Lung microvascular endothelial cell (primary cell): ENCODE measurements at regions not wholly inside any gene's neighbourhood (a gene's known extent, or its start where the extent isn't known, plus 50 kb on each side); places are given as distances from the start of the nearest gene placed in this dataset.

Experiments used
- DNase-seq, 2 donors: peaks; one replicate each; pipeline versions ENCODE4 v3.0.0 to v3.0.0-alpha.2; 2010; ENCODE audit warnings: low read depth in 2 of 2

- DNase-seq: no peak
Measured at GRCh38 chr1:71267220-71267619, 186.4 kb upstream of the ZRANB2 start.

DNA sequence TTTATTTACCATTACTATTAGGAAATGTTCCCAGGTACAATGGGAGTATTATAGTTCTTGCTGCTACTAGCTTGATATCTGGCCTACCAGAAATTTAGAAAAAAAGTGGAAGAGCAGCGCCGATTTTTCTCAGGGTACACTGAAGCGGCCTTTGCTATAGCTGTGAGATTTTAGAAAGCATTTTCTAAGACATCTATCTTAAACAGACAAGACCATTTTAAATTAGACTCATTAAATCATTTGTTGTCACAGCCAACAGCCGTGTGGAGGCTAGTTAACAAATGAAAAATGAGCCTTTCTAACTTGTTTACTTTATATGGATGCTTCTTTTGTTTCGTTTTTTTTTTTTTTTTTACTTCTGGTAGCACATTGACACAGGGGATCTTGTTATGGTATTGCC is 183.2 kb upstream of the ZRANB2 start:
- DNase-seq: no peak

DNA sequence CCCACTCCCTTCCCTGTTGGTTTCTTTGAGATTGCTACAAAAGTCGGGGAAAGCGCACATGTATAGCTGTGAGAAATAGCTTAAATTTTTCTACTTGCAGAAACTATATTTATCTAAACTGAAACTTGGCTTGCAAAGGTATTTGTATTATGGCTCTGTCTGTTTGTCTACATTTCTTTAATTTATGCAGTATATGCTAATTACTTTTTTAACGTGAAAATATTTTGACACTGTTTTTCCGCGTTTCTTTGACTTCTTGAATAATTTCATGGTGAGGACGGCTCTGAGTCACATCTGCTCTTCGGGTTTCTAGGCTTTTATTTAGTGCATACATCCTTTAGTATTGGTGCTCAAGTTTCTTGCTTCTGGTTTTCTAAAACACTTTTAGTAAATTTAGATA is 182.1 kb upstream of the ZRANB2 start:
- no peak for DNase-seq

DNA sequence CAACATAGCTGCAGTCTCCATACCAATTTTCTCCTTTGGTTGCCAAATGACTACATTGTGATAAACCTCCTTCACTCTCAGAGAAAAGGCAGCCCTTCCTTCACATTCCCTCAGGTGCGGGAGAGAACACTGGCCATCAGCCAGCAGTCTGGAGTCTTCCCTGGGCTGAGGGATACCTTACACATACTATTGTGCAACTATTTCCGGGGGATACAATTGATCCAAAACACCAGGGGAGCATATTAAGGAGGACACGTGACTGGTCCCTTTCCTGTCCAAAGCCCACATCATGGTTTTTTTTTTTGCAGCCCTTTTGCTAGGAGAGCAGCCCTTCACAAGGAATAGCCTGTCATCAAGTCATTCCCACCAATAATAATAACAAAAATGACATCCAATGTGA is 172.1 kb upstream of the ZRANB2 start:
- DNase-seq: no peak

DNA sequence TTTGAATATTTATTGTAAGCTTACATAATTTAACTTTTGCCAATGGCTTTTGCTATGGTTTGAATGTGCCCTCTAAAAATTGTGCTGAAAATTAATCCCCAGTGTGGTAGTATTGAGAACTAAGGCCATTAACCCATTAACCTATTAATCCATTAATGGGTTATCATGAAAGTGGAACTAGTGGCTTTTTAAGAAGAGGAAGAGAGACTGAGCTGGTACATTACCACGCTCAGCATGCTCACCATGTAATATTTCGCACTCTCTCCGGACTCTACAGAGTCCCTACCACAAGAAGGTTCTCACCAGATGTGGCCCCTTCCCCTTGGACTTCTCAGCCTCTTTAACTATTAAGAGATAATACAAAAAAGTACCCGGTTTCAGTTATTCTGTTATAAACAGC is 164.4 kb upstream of the ZRANB2 start:
- no peak for DNase-seq

GRCh38 chr1:71242239-71242638 is 161.4 kb upstream of the ZRANB2 start:
- no peak for DNase-seq

- no peak for DNase-seq
Measured at GRCh38 chr1:71240656-71241055, 159.8 kb upstream of the ZRANB2 start.

GRCh38 chr1:71236503-71236902 is 155.7 kb upstream of the ZRANB2 start:
- no peak for DNase-seq

DNA sequence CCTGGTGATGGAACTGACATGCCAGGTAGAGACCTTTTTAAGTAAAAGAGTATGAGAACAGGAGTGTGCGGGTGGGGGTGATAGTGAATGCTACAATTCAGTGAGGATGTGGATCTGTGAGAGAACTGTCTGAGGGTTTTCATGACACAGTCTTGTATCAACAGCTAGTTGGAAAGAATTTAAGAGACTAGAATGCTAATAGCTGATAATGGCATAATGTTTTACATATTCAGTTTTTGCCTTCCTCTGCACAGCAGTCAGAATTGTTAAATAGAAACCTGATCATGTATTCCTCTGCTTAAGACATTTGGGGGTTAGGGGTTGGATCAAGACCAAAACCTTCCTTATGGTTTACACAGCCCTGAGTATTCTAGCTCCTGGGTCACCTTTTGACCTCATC is 152.8 kb upstream of the ZRANB2 start:
- DNase-seq: no peak

DNA sequence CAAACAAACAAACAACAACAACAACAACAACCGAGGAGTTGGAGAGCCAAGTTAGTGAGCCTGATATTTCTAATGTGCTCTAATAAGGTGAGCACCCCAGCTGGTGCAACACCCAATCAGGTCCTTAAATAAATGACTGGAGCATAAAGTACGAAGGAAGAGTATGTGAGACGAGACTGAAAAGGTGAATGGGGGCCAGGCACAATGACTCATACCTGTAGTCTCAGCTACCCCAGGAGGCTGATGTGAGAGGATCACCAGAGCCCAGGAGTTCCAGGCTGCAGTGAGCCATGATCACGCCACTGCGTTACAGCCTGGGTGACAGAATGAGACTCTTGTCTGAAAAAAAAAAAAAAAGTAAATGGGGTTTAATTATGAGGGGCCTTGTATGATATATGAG is 152.0 kb upstream of the ZRANB2 start:
- DNase-seq: no peak

DNA sequence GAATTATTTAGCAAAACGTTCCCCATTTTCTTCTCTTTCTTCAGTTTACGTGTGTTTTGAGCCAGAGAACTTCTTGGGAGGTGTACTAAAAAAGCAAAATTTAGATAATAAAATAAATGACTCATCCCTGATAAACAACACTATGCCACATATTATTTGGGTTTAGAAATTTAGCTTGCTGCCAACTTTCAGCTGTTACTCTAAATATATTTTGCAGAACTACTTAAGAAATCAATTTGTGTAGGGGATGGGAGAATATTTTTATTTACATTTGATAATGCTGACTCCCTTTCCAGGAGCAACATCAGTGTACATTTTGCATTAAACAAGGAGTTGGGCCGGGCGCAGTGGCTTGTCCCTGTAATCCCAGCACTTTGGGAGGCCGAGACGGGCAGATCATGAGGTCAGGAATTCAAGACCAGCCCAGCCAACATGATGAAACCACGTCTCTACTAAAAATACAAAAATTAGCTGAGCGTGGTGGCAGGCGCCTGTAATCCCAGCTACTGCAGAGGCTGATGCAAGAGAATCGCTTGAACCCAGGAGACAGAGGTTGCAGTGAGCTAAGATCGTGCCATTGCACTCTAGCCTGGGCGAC is 151.4 kb upstream of the ZRANB2 start:
- no peak for DNase-seq

GRCh38 chr1:71231751-71232150 is 150.9 kb upstream of the ZRANB2 start:
- DNase-seq: no peak

DNA sequence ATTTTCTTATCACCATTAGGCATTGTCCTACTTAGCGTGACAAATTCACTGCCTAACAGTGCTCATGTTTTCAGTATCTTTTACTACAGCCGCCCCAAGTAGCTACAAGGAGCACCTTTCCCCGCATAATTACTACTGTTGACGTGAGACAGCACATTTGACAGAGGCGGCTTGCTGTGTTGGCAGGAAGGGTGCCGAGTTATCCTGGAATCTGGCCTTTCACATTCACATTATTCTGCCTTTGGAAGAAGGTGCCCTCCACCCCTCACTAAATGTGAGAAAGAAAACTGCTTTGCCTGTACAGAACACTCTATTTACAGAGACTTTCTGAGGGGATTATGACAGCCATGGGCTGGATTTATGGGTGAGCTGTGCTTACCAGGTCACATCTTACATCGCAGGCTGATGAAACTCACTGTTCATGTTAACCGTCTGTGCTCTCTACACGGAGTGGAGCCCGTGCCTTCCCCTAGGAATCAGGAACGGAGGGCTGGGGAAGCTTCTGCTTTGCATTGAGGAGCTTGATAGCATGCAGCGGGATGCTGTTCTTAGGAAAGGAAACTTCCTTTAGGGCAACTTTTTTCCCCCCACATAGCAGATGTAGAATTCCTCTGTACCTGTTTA is 148.0 kb upstream of the ZRANB2 start:
- DNase-seq: no peak

- DNase-seq: no peak
Measured at GRCh38 chr1:71228241-71228640, 147.4 kb upstream of the ZRANB2 start.

- DNase-seq: no peak
Measured at GRCh38 chr1:71224741-71225377, 144.0 kb upstream of the ZRANB2 start.

DNA sequence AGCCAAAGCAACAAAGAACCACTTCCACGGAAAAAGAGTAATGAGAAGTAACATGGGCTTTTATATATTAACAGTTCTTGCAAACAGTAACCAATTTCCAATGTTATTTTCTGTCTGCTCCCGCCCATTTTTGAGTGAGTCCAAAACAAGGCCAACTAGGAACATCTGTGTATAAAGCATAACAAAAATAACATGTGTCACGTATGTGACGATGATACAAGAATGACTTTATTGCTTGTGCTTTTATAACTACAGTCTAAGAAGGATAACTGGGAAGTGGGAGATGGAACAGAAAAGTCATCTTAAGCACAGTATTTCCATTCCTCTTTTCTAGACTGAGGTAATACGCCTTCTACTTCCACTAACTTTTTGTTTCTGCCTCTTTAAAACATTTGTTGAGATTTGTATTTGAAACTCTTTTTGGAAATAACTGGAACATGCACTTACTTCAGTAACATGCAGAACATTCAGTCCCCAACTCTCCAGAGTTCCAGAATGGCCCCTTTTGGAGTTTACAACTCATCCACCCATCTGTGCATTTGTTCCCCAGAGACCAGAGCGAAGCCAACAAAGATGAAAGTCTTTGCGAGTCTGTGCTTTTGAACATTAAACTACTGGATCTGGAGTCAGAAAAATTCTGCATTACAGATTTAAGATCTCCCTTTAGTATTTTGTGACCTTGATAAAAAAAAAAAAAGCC is 143.0 kb upstream of the ZRANB2 start:
- no peak for DNase-seq

- DNase-seq: no peak
Measured at GRCh38 chr1:71222668-71223067, 141.8 kb upstream of the ZRANB2 start.

- DNase-seq: no peak
Measured at GRCh38 chr1:71210718-71211117, 129.9 kb upstream of the ZRANB2 start.

DNA sequence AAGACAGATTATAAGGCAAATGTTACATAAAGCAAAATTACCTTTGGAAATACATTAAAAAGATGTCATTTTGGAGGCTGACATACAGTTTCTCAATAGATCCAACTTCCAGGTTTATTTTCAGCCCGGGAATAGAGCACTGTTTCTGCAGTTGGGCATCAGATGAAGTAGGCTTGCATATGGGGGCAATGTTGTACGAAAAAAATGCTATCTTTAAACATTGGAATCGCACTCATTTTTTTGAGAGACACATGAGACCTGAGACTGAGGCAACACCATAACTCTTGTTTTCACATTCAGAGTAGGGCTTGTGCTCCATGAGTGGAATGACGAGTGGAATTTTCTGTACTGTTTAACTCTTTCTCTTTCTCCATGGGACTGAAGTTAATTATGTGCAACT is 122.4 kb upstream of the ZRANB2 start:
- no peak for DNase-seq

- DNase-seq: no peak
Measured at GRCh38 chr1:71200503-71200902, 119.7 kb upstream of the ZRANB2 start.

GRCh38 chr1:71196685-71197084 is 115.8 kb upstream of the ZRANB2 start:
- DNase-seq: peak; percentile 7 to 8

- no peak for DNase-seq
Measured at GRCh38 chr1:71193153-71193552, 112.3 kb upstream of the ZRANB2 start.

GRCh38 chr1:71191520-71191919 is 110.7 kb upstream of the ZRANB2 start:
- no peak for DNase-seq
